Heart right ventricle (tissue), 16 donors: ENCODE measurements at regions not wholly inside any gene's neighbourhood (a gene's known extent, or its start where the extent isn't known, plus 50 kb on each side); places are given as distances from the start of the nearest gene placed in this dataset.

Source experiments
- ATAC-seq, 8 donors: fragments of 200-7000 bp; cut with Tn5 transposase; one replicate each; pipeline ENCODE4 v1.9.1; 2020; ENCODE audit warnings: mild to moderate bottlenecking in 8 of 8, moderate library complexity in 8 of 8, moderate number of reproducible peaks in 1 of 8
- DNase-seq, 2 donors: peaks; one replicate each; pipeline ENCODE4 v3.0.0-alpha.2; 2020
- H3K27ac ChIP-seq, 10 donors: fragments of 200-600 bp; sonication (generic) in 2 of 10; one replicate each; pipeline versions ENCODE4 v1.5.0 to v1.8.0; 2020 to 2022; ENCODE audit warnings: mild to moderate bottlenecking in 3 of 10
- H3K27me3 ChIP-seq, 7 donors: fragments of 200-600 bp; one replicate each; pipeline ENCODE4 v1.8.0; 2021 to 2022; ENCODE audit warnings: mild to moderate bottlenecking in 2 of 7
- H3K36me3 ChIP-seq, 9 donors: fragments of 200-600 bp; sonication (generic) in 1 of 9; one replicate each; pipeline versions ENCODE4 v1.5.0 to v1.8.0; 2020 to 2022; ENCODE audit warnings: mild to moderate bottlenecking in 2 of 9
- H3K4me1 ChIP-seq, 9 donors: fragments of 200-600 bp; sonication (generic) in 1 of 9; one replicate each; pipeline versions ENCODE4 v1.5.0 to v1.8.0; 2020 to 2022; ENCODE audit warnings: mild to moderate bottlenecking in 4 of 9
- H3K4me3 ChIP-seq, 10 donors: fragments of 200-600 bp; sonication (generic) in 2 of 10; one replicate each; pipeline versions ENCODE4 v1.5.0 to v1.8.0; 2020 to 2022; ENCODE audit warnings: mild to moderate bottlenecking in 7 of 10, moderate library complexity in 2 of 10
- H3K9me3 ChIP-seq, 11 donors: fragments of 200-600 bp in 10 of 11; sonication (generic) in 2 of 11; one replicate each; pipeline versions ENCODE4 v1.5.0 to v1.8.0; 2013 to 2022; ENCODE audit warnings: mild to moderate bottlenecking in 2 of 11, control low read depth in 1 of 11, moderate library complexity in 1 of 11
- CTCF ChIP-seq, 9 donors: fragments of 200-600 bp; sonication (generic) in 2 of 9; IDR thresholded peaks; one replicate each; pipeline versions ENCODE4 v1.5.0 to v1.8.0; 2021 to 2022; ENCODE audit warnings: antibody characterized with exemption in 9 of 9, mild to moderate bottlenecking in 5 of 9, moderate library complexity in 1 of 9
- WGBS, 2 donors: extraction: QIAGEN DNeasy Blood & Tissue Kit; methylation state at CpG; one replicate each; pipeline ENCODE4 v1.1.7; 2013; ENCODE audit warnings: inconsistent platforms in 1 of 2; 5-methylcytosine and 5-hydroxymethylcytosine counted together
- intact Hi-C, 10 donors: fragments of 100-400 bp; cut with DNase I; formaldehyde crosslinking; loops; one replicate each; pipeline versions ENCODE4 v1.11.1 to v1.14.2; 2022
- donor health status: Arrhythmogenic right ventricular cardiomyopathy.
- donor health status: ischemic (EF 13 %, LVEDD 7.1; RV severe dilation, severe dysfunction).
- donor health status: healthy with polysubstance abuse.
- donor health status: DM: no; HTN: yes; CAD: no.
- donor health status: DM: no; HTN: no; CAD: no.
- donor health status: ischemic (EF 25% LVEDD 6.9; RV normal size, moderate dysfunction).
- donor health status: ischemic (EF 25% LVEDD 5.7; RV mildly dilated, moderate dysfunction).
- donor health status: healthy.
- donor health status: DM: yes; HTN: yes; CAD: no.
- donor health status: Ischemic cardiomyopathy.
- donor health status: ischemic (EF 35%, LVEDD 5.7; RV mildly dilated, moderate dysfunction).
- donor health status: nonischemic (EF 11% LVEDD 7.7; RV severe dilation, severe dysfunction).
- donor health status: DM: yes; HTN: yes; CAD: no.
- donor health status: PGD.
- donor health status: ischemic (EF 29% LVEDD 5.4; RV normal size, mild dysfunction).
- donor health status: nonischemic (EF 23%, LVEDD 6.1; RV moderate dilation, normal function).

- no peaks in the 10 kb centered on the region for H3K36me3 ChIP-seq
- DNase-seq = no peak
Observed at GRCh38 chr4:165794834-165795233, 78.2 kb upstream of the TLL1 start.

GRCh38 chr4:165799384-165799815, 73.6 kb upstream of the TLL1 start:
- Histone ChIP-seq H3K4me3 (no peak overlapping the region), H3K27ac (no peak overlapping the region), H3K36me3 (no peaks in the 10 kb centered on the region), H3K4me1 (no peaks in the 10 kb centered on the region), H3K9me3 (no peaks in the 10 kb centered on the region), H3K27me3 (no peaks in the 10 kb centered on the region)
- no peak for TF ChIP-seq CTCF (IDR thresholded peaks at IDR 0.05)
- WGBS, 2 donors = 95 to 97% methylated on average over 28 of the region's 28 CpGs
- intact Hi-C loops = no loop called here
- ATAC-seq (no peak), DNase-seq (no peak)

More at GRCh38 chr4:165794834-165795233, 78.2 kb upstream of the TLL1 start:
- H3K4me1 ChIP-seq = no peaks in the 10 kb centered on the region
- no peaks in the 10 kb centered on the region for H3K9me3 ChIP-seq
- intact Hi-C loops = no loop called here
- no peak for TF ChIP-seq CTCF (IDR thresholded peaks at IDR 0.05)
- H3K27ac ChIP-seq = no peak overlapping the region
- ATAC-seq = no peak
- H3K27me3 ChIP-seq = no peaks in the 10 kb centered on the region
- no peak overlapping the region for H3K4me3 ChIP-seq

DNA sequence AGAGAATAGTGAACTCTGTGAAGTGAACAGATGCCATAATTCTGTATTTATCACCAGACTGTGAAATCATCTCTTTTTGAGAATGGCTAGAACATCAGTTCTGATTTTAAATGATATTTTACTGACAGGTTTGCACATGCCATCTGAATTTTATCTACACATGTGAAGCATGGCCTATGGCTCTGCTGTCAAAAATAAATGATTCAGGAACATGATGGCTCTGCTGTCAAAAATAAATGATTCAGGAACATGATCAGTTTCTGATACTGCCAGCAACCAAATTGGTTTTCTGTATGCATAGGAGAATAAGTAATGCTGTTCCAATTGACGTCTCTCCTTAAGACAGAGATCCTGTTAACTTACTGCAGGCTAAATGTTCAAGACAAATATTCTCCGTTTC, 70.6 kb upstream of the TLL1 start:
- intact Hi-C loops = no loop called here
- no peak for DNase-seq
- Histone ChIP-seq H3K9me3 (no peaks in the 10 kb centered on the region), H3K4me1 (no peaks in the 10 kb centered on the region), H3K27me3 (no peaks in the 10 kb centered on the region), H3K27ac (no peak overlapping the region), H3K4me3 (no peak overlapping the region), H3K36me3 (no peaks in the 10 kb centered on the region)
- no peak for ATAC-seq
- 91% methylated on average over 2 of the region's 2 CpGs for WGBS, 2 donors
- TF ChIP-seq CTCF (IDR thresholded peaks at IDR 0.05) = no peak

DNA sequence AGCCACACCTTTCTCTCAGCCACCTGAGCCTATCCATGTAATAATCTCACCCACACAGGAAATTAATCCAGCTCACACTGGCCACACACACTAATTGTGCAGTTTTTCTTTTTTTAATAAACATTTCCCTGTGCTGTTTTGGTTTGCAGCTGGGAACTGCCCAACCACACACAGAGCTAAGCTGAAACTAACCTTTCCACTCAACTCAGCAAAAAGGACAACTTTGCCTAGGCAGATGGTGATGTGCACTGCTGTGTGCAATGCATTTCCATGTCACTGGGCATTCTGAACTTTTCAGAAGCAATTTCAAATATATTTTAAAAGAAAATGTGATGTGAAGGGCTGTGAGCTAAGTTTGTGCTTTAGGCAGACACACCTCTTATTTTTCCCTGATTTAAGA, 70.0 kb upstream of the TLL1 start:
- Histone ChIP-seq H3K27ac (no peak overlapping the region), H3K36me3 (no peaks in the 10 kb centered on the region), H3K4me3 (no peak overlapping the region), H3K4me1 (no peaks in the 10 kb centered on the region), H3K9me3 (no peaks in the 10 kb centered on the region), H3K27me3 (no peaks in the 10 kb centered on the region)
- DNase-seq (no peak), ATAC-seq (no peak)
- intact Hi-C loops = no loop called here
- no peak for TF ChIP-seq CTCF (IDR thresholded peaks at IDR 0.05)

- H3K4me3 ChIP-seq = no peak overlapping the region
- intact Hi-C loops = no loop called here
- no peaks in the 10 kb centered on the region for H3K4me1 ChIP-seq
- TF ChIP-seq CTCF (IDR thresholded peaks at IDR 0.05) = no peak
- H3K36me3 ChIP-seq = no peaks in the 10 kb centered on the region
- H3K9me3 ChIP-seq = no peaks in the 10 kb centered on the region
- H3K27me3 ChIP-seq = no peaks in the 10 kb centered on the region
- DNase-seq = no peak
- ATAC-seq = no peak
- H3K27ac ChIP-seq = no peak overlapping the region
Observed at GRCh38 chr4:165805406-165805805, 67.6 kb upstream of the TLL1 start.
